CD1c-positive myeloid dendritic cell (primary cell): ENCODE measurements at regions not wholly inside any gene's neighbourhood (a gene's known extent, or its start where the extent isn't known, plus 50 kb on each side); places are given as distances from the start of the nearest gene placed in this dataset.

Source experiments
- DNase-seq: peaks from one replicate; pipeline ENCODE4 v3.0.0-alpha.2; 2016; ENCODE audit errors: extremely low spot score

DNA sequence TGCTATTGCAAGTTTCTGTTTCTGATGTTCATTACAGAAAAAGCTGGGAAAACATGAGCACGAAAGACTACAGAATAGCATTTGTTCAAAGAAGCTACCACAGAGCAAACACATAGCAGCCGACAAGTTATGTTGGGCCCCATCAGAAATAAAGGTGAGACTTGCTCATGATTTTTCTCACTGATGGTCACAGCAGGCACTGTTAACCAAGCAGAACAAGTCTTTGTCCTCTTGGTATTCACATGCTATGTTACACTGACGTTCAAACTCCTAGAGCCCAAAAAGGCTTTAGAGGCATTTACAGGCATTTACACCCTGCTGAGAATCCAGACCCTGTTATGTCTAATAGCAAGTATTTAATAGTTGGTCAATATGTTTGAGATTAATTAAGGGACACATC lies 235.0 kb upstream of the HNMT start:
- DNase-seq, result no peak

DNA sequence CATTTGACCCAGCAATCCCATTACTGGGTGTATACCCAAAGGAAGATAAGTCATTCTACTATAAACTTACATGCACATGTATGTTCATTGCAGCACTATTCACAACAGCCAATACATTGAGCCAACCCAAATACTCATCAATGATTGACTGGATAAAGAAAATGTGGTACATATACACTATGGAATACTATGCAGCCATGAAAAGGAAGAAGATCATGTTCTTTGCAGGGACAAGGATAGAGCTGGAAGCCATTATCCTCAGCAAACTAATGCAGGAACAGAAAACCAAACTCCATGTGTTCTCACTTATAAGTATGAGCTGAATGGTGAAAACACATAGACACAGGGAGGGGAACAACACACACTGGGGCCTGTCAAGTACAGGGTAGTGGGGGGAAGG lies 226.7 kb upstream of the HNMT start:
- DNase-seq, result no peak

DNA sequence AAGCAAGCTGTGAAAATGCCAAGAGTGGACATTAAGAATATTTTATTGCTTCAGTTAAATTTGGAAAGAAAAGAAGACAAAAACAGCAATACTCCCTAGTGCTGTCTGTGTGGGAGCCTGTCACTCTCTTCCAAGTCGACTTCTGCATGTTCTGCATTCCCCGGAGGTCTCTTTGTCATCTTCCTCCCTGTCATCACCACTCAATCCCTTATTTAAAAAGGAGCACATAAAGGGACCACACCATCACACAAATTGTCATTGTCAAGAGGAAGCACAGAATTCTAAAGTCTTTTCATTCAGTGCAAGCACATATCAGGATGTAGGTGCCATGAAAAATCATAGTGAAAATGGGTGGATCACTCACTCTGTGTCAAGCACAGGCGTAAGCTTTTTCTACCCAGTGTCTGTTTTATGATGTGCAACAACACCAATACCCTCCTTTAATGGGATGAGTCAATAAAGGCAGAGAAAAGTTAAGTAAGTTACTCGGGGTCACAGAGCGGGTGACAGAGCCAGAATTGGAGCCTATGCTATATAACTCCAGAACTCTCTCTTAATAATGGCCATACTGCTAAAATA lies 222.4 kb upstream of the HNMT start:
- DNase-seq, result no peak

DNA sequence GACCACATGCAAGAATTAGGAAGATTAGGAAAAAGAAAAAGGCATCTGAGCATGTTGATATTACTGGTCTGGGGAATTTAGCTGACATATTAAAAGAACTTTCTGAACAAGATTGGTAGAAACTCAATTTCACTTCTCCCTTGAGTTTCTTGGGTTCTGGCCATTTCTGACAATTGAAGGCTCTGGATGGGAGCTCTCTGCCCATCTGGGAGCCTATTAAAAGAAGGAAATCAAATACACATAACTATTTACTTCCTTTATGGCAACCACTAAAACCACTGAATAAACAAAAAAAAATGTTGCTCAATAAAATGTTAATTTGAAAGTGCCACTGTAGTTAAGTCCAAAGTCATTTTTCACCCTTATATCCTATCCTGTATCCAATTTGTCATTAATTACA lies 216.8 kb upstream of the HNMT start:
- no peak for DNase-seq

DNA sequence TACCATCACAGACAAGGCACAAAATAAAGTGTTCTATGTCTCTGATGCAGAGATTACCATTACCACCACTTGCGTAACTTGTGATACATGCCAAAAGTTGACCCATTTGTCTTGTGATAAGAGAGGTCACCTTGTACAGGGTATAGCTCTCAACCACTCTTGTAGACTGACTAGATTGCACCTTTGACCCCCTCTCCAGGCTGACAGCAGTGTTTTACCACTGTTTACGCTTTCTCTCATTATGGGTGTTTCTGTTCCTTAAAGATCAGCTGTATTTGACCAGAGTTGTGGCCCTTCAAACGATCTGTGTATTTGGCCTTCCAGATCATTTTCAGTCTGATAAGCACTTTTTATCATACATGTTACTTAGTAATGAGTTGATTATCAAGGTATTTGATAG lies 215.7 kb upstream of the HNMT start:
- DNase-seq, result no peak

DNA sequence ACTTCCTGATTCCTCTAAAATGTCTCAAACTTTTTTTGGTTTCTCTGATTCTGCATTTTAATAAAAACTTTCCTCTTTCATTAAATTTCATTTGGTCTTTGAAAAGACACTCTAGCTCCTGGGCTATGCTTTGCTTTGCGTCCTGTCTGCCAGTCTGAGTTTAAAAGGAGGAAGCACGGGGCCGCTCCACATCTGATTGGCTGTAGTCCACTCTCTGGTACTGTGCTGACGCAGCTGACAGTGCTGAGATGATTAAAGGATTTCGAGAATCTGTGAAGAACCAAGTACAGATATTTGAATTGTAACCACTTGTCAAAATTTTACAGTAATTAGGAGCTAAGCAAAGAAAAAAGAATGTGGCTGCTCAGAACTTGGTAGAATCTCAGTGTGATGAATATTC lies 199.6 kb upstream of the HNMT start:
- DNase-seq, result no peak

DNA sequence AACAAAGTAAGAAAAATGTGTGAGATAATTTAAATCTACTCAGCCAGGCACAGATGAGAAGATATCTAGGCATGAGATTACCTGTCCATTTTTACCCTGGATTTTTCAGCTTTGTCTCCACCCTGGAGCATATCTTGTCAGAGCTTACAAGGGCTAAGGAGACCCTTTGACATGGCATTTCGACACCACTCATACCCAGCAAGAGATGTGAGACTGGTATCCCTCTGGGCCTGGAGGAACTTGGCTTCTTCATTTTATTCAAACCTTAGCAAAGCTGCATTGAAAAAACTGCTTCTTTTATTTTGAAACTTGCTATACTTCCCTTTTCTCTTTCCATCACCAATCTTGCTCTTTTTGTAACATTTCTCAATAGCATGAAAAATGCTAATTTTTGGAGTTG lies 194.9 kb upstream of the HNMT start:
- no peak for DNase-seq

DNA sequence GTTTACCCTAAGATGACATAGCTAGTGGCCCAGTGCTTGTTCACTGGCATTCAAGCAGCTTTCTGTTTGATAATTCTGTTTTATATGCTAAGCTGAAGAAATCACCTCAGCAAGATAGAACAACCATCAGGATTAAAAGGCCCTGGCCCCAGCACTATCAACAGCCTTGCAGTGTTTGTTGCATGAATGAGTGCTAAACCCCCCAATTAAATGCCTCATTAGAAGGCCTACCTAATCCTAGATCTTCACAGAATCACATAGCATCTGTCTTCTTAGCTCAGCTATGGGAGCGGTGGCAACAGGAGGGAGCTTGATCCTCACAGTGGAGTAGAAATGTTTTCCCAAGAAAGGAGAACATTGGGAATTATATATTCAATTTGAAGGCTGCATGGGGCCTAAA lies 194.1 kb upstream of the HNMT start:
- DNase-seq, result no peak

DNA sequence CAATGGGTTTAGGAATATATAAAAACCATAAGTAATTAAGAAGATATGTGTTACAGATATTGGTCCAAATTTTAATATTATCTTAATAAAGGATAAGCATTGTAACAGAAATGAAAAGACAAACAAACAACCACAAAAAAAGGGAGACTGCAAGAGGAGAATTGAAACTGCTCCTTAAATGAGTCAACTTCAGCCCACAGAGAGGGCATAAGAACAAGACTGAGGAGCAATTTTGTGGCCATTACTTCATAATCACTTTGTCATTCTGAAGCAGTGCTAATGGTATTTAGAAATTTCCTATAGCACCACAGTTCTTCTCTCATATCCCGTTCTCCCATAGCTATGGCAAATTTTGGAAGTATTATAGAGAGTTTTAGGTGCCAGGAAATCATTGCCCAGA lies 193.2 kb upstream of the HNMT start:
- no peak for DNase-seq

DNA sequence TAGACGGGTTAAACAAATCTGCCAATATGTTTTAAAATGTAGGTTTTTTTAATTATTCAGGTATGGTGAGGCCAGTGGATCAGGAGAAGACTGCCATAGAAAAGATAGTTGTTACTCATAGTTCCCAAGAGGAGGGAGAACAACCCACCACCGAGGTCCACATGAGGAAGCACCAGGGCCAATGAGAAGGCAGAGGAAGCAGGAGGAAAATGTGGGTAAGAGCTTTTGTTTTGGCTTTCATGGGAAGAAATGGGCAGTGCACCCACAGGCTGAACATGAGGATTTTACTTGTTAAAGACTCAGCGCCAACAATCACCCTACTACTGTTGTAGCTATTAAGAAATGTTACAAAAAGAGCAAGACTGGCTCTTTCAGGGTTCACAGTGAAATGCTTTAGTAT lies 191.8 kb upstream of the HNMT start:
- no peak for DNase-seq

DNA sequence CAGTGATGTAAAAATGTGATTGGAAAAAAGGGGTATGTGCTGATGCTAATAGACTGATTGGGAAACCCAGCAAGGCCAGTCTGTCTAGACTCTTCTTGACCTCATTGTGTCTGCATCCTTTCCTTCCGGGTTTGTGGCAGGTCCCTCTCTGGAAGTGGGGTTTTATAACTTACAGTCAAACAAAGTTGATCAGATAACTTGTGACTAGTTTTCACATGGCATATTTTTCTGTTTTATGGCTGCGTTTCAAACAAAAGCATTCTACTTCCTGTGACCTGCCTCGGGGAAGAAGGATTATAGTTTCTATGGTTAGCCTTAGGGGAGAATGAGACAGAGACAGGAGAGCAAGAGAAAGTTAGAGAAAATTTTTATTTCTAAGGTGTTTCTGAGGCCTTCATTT lies 188.7 kb upstream of the HNMT start:
- no peak for DNase-seq

DNA sequence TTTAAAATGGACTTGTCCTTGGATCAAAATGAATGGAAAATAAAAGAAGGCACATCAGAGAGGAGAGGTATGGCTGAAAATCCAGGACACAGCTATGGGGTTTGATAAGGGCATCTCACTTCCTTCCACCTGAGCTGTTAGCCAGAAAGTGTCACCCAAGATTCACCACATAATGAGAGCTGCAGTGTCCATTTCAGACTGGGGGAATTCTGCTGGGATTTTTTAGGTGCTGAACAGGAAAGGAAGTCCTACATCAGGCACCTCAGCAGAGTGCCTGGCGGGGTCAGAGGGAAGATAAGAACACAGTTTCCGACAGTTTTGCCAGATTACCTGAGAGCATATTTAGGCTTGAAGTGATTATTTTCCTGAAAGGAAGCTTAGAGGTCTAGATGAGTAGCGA lies 187.6 kb upstream of the HNMT start:
- no peak for DNase-seq

DNA sequence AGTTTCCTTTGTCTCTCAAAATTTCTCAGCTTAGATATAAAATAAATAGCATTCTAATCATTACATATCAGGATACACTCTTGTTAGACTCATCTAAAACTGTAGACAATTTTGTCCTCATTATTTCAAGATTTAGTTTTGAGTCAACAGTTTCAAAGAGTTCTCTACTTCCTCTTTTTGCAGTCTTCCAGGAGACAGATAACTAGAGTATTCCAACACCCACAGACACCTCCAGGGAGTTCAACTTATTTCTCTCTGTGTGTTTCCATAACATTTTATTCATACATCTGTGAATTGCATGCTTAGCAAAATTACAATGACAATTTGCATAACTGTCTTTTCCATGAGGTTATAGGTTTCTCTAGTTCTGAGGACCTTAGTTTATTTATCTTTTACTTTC lies 166.6 kb upstream of the HNMT start:
- no peak for DNase-seq

DNA sequence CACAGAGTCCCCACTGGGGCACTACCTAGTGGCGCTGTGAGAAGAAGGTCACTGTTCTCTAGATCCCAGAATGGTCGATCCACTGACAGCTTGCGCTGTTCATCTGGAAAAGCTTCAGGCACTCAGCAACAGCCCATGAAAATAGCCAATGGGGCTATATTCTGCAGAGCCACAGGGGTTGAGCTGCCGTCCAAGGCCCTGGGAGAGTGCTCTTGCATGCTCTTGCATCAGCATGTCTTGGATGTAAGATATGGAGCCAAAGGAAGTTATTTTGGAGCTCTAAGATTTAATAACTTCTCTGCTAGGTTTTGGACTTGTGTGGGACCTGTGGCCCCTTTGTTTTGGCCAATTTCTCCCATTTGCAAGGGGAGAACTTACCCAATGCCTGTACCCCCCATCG lies 164.7 kb upstream of the HNMT start:
- no peak for DNase-seq

DNA sequence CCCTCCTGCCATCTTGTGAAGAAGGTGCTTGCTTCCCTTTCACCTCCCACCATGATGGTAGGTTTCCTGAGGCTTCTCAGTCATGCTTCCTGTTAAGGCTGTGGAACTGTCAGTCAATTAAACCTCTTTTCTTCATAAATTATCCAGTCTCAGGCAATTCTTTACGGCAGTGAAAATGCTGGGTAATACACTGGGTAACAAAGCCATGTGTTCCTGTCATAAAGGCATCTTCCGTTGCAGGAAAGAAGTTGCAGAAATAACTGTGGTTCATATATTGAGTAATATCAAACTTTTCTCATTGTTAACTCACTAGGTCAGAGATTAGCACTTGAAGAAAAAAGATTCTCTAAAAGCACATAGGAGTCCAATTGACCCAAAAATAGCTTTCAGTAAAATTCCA lies 163.9 kb upstream of the HNMT start:
- no peak for DNase-seq

DNA sequence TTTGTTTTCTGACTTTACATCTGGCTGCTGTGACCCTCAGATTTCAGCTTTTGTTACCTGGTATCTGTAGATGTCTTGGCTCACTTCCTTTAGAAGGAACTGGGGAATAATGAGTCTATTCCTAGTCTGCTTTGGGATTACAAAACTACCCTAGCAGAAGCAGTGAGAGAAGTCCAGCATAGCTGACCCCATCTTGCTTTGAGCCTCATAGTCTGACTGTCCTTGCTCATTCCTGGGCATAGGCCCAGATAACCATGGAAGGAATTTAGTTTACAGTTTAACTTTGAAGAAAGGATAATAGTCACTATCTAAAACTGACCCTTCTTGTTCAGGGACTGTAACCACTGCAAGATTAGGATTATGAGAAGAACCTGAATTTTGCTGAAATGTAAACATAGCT lies 163.0 kb upstream of the HNMT start:
- DNase-seq, result no peak

DNA sequence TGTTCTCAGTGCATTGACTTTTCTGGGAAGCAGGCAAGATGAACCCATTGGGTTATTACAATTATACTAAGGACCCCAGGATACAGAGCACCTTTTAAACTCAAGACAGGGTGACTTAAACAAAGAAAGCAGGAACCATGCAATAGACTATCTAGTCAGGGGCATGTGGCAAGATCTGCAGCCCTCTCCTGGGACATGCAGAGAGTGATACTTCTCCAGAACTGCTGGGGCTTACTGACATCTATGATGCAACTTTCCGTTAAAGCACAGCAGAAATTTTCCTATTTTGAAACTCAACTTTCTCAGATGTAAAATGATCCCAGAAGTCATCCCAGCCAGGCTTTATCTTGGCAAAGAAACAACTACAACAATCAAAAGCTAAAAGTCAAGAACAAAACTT lies 162.2 kb upstream of the HNMT start:
- no peak for DNase-seq

DNA sequence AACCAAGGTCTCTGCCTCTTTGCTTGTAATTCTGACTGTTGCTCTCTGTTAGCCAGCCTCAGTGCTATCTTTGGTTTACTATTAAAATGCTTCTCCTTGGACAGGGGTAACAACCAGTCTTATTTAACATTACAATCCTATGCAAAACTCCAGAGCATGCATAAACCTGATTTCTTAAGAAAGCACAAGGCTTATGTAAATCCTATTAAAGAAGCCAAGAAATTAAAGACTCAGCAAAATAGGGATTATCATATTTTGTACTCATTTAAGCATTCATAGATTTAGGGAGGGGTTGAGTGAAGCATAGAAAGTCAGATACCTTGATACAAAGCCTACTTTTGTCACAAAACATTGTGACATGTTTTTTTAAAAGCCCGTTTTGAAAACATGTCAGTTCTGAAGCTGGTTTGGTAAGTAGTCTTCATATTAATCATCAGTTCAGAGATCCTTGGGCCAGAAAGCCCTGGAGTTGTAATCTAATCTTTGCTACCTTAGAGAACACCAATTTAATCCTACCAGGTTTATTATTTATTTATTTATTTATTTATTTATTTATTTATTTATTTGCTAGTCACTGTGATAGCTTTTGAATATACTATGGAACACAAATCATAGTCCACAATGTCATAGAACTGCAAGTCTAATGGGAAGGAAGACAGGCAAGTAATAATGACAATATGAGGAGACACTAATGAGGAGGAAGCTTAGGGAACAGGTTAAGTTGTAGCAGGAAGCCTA lies 158.0 kb upstream of the HNMT start:
- DNase-seq, result no peak

DNA sequence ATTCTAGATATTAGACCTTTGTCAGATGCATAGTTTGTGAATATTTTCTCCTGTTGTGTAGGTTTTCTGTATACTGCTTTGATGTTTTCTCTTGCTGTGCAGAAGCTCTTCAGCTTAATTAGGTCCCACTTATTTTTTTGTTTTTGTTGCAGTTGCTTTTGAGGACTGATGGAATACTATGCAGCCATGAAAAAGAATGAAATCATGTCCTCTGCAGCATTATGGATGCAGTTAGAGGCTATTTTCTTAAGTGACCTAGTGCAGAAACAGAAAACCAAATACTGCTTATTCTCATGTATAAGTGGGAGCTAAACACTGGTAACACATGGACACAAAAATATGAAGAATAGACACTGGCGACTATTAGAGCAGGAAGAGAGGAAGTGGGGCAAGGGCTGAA lies 155.0 kb upstream of the HNMT start:
- no peak for DNase-seq

DNA sequence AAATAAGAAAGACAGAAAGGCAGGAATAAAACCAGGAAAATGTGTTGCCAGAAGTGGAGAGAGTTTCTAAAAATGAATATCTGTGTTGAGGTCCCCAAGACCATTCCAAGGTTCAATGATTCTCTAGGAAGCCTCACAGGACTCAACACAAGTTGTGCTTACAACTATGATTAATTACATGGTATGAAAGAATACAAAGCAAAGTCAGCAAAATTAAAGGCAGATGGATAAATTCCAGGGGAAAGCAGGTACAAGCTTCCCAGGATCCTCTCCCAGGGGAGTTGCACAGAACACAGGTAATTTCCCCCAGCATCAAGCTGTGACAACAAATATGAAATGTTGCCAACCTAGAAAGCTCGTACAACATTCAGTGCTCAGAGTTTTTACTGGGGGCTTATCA lies 154.4 kb upstream of the HNMT start:
- DNase-seq, result no peak

DNA sequence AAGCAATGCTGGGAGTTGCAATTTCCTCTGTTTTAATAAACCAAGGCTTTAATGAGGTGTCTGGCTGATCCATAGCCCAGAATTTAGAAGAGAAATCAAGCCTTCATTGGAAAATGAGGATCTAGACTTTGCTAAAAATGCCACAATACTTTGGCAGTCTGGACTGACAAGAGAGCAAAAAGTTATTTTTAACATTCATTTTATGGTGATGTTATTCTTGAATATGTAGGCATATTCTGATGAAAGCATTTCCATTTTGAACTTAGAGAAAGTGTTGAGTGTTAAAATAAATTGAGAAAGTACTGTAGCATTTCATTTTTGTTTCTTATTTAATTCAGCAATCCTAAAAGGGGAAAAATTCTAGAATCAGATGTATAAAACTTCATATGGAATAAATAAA lies 151.8 kb upstream of the HNMT start:
- no peak for DNase-seq

DNA sequence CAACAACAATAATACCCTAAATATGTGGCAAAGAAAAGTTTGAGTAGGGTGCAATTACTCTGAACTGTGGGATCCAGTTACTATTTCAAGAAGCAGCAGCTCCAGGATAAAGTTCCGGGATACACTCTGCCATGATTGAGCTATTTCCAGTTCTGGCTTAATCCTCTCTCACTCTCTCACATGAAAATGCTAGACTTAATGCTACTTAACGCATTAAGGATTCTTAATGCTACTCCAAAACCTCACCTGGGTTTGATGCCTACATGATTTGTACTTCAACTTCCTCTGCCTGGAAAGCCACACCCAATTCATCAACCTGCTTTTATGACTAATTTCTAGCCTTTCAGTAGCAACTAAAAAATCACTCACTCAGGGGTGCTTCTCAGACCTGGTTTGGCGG lies 151.1 kb upstream of the HNMT start:
- no peak for DNase-seq

DNA sequence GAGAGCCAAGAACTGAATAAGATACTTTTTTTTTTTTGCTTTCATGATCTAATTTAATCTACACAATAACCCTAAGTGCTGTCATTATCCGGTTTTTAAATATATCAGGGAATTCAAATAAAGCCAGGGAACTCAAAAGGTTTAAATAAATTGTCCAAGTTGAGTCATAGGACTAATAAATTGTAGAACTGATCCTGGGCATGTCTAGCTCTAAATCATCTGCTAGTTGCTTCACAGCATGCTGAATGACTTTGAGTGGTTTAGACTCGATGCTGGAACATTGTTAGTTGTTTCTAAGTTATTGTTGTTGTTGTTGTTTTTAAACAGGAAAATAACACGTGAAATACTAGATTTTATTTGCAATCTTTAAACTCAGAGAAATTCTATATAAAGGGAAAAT lies 147.2 kb upstream of the HNMT start:
- DNase-seq, result no peak

DNA sequence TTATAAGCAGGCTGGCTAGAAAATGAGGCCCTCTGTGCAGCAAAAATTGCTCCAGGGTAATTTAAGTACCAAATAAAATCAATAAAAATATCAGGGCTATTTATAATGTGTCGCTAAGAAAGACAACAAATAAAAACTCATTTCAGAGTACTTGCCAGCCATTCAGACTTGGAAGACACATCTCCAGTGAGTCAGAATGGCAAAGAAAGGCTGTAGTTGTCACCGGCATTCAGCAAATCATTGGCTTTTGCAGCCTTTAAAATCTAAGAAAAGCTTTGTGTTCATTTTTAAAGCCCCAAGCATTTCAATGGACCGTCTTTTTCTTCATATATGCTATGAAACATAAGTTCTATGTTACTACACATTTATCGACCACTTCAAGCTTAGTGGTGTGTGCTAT lies 141.1 kb upstream of the HNMT start:
- DNase-seq, result no peak
